Fibroblast of pulmonary artery (primary cell): ENCODE measurements at regions not wholly inside any gene's neighbourhood (a gene's known extent, or its start where the extent isn't known, plus 50 kb on each side); places are given as distances from the start of the nearest gene placed in this dataset.

Source experiments
- DNase-seq: peaks from one replicate; pipeline ENCODE4 v3.0.0-alpha.2; 2010; ENCODE audit warnings: low read depth
- H3K4me3 ChIP-seq: replicated peaks from 2 replicates; pipeline ENCODE4 v1.5.1; 2011; ENCODE audit warnings: low read depth, mild to moderate bottlenecking, control low read depth, low read length, moderate library complexity
- CTCF ChIP-seq: IDR thresholded peaks from 2 replicates; pipeline ENCODE4 v1.5.1; 2011; ENCODE audit warnings: mild to moderate bottlenecking, control low read depth, low read length, inconsistent platforms; ENCODE audit errors: missing control alignments

GRCh38 chr18:50460716-50461115 is 85.9 kb downstream of the SKA1 start:
- TF ChIP-seq CTCF, result no peak
- no peak overlapping the region for H3K4me3 ChIP-seq
- no peak for DNase-seq

GRCh38 chr18:50461251-50461650 is 86.4 kb downstream of the SKA1 start:
- no peak for DNase-seq
- no peak for TF ChIP-seq CTCF
- no peak overlapping the region for H3K4me3 ChIP-seq

- TF ChIP-seq CTCF, result no peak
- no peak overlapping the region for H3K4me3 ChIP-seq
- no peak for DNase-seq
These were observed 90.6 kb downstream of the SKA1 start for GRCh38 chr18:50465211-50466153.

- DNase-seq, result no peak
- no peak for TF ChIP-seq CTCF
- H3K4me3 ChIP-seq, result no peak overlapping the region
These were observed 91.8 kb downstream of the SKA1 start for GRCh38 chr18:50466634-50467033.

GRCh38 chr18:50468807-50469206 is 91.1 kb upstream of the MAPK4 start:
- no peak for DNase-seq
- no peak overlapping the region for H3K4me3 ChIP-seq
- TF ChIP-seq CTCF, result no peak

- no peak overlapping the region for H3K4me3 ChIP-seq
- no peak for TF ChIP-seq CTCF
- DNase-seq, result no peak
These were observed 90.5 kb upstream of the MAPK4 start for GRCh38 chr18:50469380-50469781.

GRCh38 chr18:50472941-50473340 is 86.9 kb upstream of the MAPK4 start:
- no peak for TF ChIP-seq CTCF
- no peak for DNase-seq
- H3K4me3 ChIP-seq, result no peak overlapping the region
